NB4 (cell line): ENCODE measurements at regions not wholly inside any gene's neighbourhood (a gene's known extent, or its start where the extent isn't known, plus 50 kb on each side); places are given as distances from the start of the nearest gene placed in this dataset.

ENCODE experiments used
- DNase-seq: peaks from one replicate; pipeline ENCODE4 v3.0.0; 2010; ENCODE audit warnings: low read depth
- H3K4me3 ChIP-seq: one replicate; pipeline ENCODE4 v1.5.1; 2011; ENCODE audit warnings: mild to moderate bottlenecking, low read depth, low read length, moderate library complexity
- CTCF ChIP-seq: IDR thresholded peaks from one replicate; pipeline ENCODE4 v1.5.1; 2012; ENCODE audit warnings: low read depth, low read length
- MAX ChIP-seq: IDR thresholded peaks from 2 replicates; pipeline ENCODE4 v1.6.1; 2011; ENCODE audit warnings: low read depth, low read length
- MYC ChIP-seq: IDR thresholded peaks from 2 replicates; pipeline ENCODE4 v1.6.1; 2011; ENCODE audit warnings: low read depth, low read length
- POLR2A ChIP-seq: IDR thresholded peaks from 2 replicates; pipeline ENCODE4 v1.6.1; 2011; ENCODE audit warnings: mild to moderate bottlenecking; ENCODE audit not compliant: insufficient read length; ENCODE audit errors: extremely low read depth

DNA sequence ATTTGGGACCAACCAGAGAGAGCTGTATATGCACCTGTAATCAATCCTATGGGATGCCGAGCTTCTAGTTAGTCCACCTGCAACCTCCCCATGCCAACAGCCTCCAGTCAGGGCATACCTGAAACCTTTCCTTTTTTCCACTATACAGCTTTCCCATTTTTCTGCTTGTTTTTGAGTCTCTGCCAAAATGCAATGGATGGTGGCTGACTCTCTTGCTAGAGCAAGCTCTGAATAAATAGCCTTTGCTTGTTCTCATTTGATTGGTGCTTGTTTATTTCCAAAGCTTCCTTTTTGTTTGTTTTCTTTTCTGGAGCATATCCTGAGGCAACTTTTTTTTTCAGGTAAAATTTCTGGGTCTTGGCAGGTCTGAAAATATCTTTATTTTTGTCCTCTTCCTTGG is 58.0 kb upstream of the PLET1 start:
- no peak overlapping the region for H3K4me3 ChIP-seq
- TF ChIP-seq MYC (no peak), MAX (no peak), POLR2A (no peak), CTCF (no peak)
- no peak for DNase-seq

DNA sequence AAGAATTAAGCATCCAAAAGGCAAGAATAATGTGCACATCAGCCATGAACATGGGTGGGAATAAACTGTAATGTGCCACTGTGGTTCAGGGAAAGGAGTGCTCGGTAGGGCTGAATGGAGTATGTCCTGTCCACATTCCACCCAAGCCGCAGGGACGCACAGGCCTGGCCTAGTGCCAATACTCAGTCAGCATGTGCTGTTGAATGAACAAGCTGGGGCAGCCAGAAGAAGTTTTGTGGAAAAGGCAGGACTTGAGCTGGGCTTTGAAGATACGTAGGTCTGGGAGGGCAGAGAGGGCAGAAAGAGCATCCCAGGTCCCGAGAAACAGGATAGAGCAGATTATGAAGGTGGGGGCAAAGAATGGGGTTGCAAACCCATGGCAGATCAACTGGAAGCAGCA is 60.0 kb upstream of the PLET1 start:
- DNase-seq = no peak
- TF ChIP-seq MAX (no peak), MYC (no peak), POLR2A (no peak), CTCF (no peak)
- H3K4me3 ChIP-seq = no peak overlapping the region

DNA sequence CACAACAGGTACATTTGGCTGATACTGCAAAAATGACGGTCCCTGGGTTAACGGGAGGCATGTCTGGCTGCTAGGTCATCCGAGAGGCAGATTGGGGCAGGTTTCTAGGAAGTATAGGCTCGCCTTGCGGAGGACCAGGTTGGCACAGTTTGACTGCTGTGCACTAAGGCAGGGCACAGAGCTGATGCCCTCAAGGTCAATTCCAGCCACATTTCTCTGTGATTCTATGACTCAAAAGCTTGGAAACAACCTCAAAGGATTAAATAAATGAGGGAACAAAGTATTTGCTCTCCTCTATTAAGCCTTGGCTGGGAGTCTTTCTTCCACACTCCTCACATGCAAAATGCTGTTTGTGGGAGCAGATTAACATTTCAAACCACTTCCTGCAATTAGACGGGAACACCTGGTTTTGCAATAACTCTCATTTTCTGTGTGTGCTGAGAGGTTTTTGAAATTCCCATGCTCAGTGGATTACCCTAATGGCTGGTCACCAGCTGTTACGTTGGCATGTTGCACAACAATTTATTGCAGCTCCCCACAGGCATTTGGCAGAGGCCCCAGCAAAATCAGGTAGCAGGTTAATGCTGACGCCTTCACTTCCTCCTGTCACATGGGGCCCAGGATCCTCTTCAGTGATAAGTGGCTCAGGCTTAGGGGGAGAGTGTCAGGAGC is 61.0 kb upstream of the PLET1 start:
- TF ChIP-seq MAX (peak; percentile 57; the same call in 1 of the 2 replicates), POLR2A (no peak), MYC (peak; percentile 63; the same call in 1 of the 2 replicates), CTCF (no peak)
- DNase-seq = peak; percentile 80
- H3K4me3 ChIP-seq = no peak overlapping the region

DNA sequence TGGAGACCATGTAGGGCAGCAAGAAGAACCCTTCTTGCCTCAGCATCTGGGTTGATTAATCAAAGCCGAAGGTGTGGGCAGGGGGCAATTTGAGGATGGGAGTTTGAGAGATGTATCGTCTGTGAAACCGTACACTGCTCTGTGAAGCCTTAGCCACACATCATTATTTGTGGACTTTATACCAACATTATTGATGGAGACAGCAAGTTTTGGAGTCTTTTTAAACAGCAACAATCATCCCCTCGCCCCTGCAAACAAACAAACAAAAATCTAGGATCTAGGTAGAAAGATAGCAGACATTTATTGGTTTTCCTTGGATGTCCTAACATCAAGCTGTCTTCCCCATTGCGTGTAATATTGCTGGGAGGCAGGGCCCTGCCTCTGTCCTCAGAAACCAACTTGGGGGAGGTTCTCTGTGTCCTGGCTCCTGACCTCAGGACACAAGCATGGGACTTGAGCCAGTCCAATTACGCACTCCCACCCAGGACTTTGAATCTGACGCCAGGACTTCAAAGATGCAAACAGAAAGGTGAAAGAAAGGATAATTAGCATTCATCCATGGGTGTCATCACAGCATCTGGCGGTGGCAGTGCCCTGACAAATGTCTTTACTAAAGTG is 61.6 kb upstream of the PLET1 start:
- TF ChIP-seq MYC (no peak), CTCF (no peak), POLR2A (no peak), MAX (no peak)
- no peak for DNase-seq
- no peak overlapping the region for H3K4me3 ChIP-seq

GRCh38 chr11:112334381-112334780 is 73.7 kb upstream of the PLET1 start:
- no peak for DNase-seq
- TF ChIP-seq MAX (no peak), POLR2A (no peak), MYC (no peak), CTCF (no peak)

More at GRCh38 chr11:112334381-112334780, 73.7 kb upstream of the PLET1 start:
- H3K4me3 ChIP-seq = no peak overlapping the region
